Esophagus mucosa (tissue), 1 donor: ENCODE measurements at regions not wholly inside any gene's neighbourhood (a gene's known extent, or its start where the extent isn't known, plus 50 kb on each side); places are given as distances from the start of the nearest gene placed in this dataset.
"Not testable (repeated sequence)": the region's sequence is repeated elsewhere in the genome, so short reads cannot be mapped to it uniquely, and the experiment has no call there.

Source experiments
- ATAC-seq: fragments of 200-7000 bp; cut with Tn5 transposase; one replicate; pipeline ENCODE4 v1.9.1; 2020
- donor health status: DM: yes; HTN: yes; CAD: no.

- no peak for ATAC-seq
These were observed 428.3 kb upstream of the MIR17HG start for GRCh38 chr13:90919153-90919552.

- ATAC-seq: no peak
These were observed 421.0 kb upstream of the MIR17HG start for GRCh38 chr13:90926459-90926858.

- no peak for ATAC-seq
These were observed 419.4 kb upstream of the MIR17HG start for GRCh38 chr13:90928109-90928508.

- no peak for ATAC-seq
These were observed 414.2 kb upstream of the MIR17HG start for GRCh38 chr13:90933097-90933826.

- no peak for ATAC-seq
These were observed 412.7 kb upstream of the MIR17HG start for GRCh38 chr13:90934741-90935140.

- ATAC-seq: no peak
These were observed 408.6 kb upstream of the MIR17HG start for GRCh38 chr13:90938848-90939247.

- ATAC-seq: no peak
These were observed 403.5 kb upstream of the MIR17HG start for GRCh38 chr13:90943946-90944345.

GRCh38 chr13:90945146-90945545 lies 402.3 kb upstream of the MIR17HG start:
- not testable (repeated sequence) for ATAC-seq

- ATAC-seq: not testable (repeated sequence)
These were observed 401.4 kb upstream of the MIR17HG start for GRCh38 chr13:90946125-90946524.

- no peak for ATAC-seq
These were observed 399.5 kb upstream of the MIR17HG start for GRCh38 chr13:90947976-90948375.

- ATAC-seq: no peak
These were observed 397.3 kb upstream of the MIR17HG start for GRCh38 chr13:90950160-90950559.

- ATAC-seq: no peak
These were observed 395.8 kb upstream of the MIR17HG start for GRCh38 chr13:90951663-90952062.

- ATAC-seq: no peak
These were observed 395.2 kb upstream of the MIR17HG start for GRCh38 chr13:90952326-90952725.

GRCh38 chr13:90954605-90955195 lies 392.8 kb upstream of the MIR17HG start:
- ATAC-seq: no peak

GRCh38 chr13:90956031-90956430 lies 391.5 kb upstream of the MIR17HG start:
- ATAC-seq: no peak

- ATAC-seq: no peak
These were observed 388.6 kb upstream of the MIR17HG start for GRCh38 chr13:90958866-90959265.

- ATAC-seq: no peak
These were observed 379.2 kb upstream of the MIR17HG start for GRCh38 chr13:90968166-90968904.

GRCh38 chr13:90974249-90974975 lies 373.1 kb upstream of the MIR17HG start:
- no peak for ATAC-seq

GRCh38 chr13:90979059-90979458 lies 368.4 kb upstream of the MIR17HG start:
- ATAC-seq: no peak

GRCh38 chr13:90984756-90985155 lies 362.7 kb upstream of the MIR17HG start:
- no peak for ATAC-seq

GRCh38 chr13:90995001-90995400 lies 352.5 kb upstream of the MIR17HG start:
- ATAC-seq: no peak

GRCh38 chr13:90995614-90996013 lies 351.9 kb upstream of the MIR17HG start:
- ATAC-seq: no peak

- ATAC-seq: no peak
These were observed 349.5 kb upstream of the MIR17HG start for GRCh38 chr13:90997951-90998350.
